Iris pigment epithelial cell (primary cell): ENCODE measurements at regions not wholly inside any gene's neighbourhood (a gene's known extent, or its start where the extent isn't known, plus 50 kb on each side); places are given as distances from the start of the nearest gene placed in this dataset.

Experiments used
- DNase-seq: peaks from one replicate; pipeline ENCODE4 v3.0.0-alpha.2; 2011; ENCODE audit warnings: low read depth

- no peak for DNase-seq
Measured at GRCh38 chr3:145936971-145937370, 224.0 kb downstream of the PLOD2 start.

DNA sequence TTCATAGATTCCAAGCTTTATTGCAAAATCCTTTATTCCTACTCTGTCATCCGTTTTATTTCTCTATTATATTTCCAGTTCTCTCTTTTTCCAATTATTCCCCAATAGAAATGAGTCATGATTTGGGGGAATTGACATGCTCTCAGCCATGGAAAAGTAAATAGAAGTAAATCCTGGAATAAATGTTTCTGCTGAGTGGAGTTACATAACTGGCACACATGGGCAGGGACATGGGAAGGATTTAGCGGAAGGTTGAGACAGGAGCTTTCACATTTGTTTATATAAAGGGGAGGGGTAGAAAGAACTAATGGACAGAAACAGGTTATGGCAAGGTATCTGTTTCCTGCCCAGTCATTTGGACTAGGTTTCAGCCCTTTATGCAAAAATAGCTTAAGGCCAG lies 221.6 kb downstream of the PLOD2 start:
- no peak for DNase-seq

DNA sequence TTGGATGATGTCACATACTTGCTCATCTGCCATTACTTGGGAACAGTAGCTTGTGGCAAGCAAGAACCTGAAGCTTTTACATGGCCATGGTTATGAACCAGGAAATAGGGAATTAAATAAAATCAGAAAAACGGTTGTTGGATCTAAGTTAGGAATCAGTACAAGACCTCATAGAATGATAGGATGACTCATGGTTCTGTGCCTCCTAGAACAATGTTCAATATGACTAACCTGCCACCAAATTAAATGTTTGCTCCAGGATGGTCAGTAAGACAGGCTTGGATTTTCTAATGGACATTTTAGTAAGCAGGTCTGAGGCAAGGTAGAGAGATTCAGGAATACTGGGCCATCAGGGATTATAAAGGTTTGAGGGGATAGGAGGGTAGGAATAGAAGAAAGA lies 218.9 kb downstream of the PLOD2 start:
- no peak for DNase-seq

- no peak for DNase-seq
Measured at GRCh38 chr3:145943952-145944351, 217.0 kb downstream of the PLOD2 start.

DNA sequence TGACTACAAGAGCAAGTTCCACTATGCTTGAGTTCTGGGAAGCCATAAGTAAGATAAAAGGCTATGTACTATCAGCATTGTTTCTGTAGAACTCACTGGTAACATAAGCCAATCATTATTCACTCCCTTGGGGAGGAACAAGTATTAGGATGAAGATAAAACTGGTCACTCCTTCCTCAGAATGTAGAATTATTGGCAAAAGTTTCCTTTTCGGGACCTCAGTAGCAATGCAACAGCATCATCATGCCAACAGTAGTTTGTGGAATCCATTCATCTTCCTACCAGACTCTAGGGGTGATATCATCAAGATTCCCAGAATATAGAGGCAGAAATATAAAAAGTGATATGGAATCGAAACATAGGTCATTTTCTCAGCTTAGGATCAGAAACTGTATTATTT lies 209.5 kb downstream of the PLOD2 start:
- no peak for DNase-seq

- peak; percentile 56 for DNase-seq
Measured at GRCh38 chr3:145952536-145952935, 208.4 kb downstream of the PLOD2 start.

DNA sequence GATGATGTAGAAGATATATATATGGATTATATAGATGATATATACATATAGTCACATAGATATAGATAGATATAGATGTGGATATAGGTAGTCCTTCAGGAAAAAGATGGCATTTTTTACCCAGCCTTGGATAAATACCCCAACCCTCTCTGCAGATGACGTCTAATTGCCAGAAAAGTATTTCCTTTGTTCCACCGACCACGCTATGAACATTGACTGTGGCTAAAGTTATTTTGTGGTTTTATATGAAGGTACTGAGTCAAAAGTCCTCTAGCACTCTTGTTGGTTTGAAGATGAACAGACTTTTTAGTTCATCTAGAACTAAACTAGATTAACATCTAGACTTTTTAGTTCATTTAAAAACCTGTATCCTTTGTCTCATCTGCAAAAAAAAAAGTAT lies 207.7 kb downstream of the PLOD2 start:
- DNase-seq: peak; percentile 28

- no peak for DNase-seq
Measured at GRCh38 chr3:145959457-145960088, 201.4 kb downstream of the PLOD2 start.

GRCh38 chr3:145963111-145963510 lies 197.9 kb downstream of the PLOD2 start:
- DNase-seq: no peak

GRCh38 chr3:145967043-145967442 lies 193.9 kb downstream of the PLOD2 start:
- DNase-seq: no peak

GRCh38 chr3:145971186-145971585 lies 189.8 kb downstream of the PLOD2 start:
- no peak for DNase-seq

GRCh38 chr3:145972851-145973250 lies 188.1 kb downstream of the PLOD2 start:
- no peak for DNase-seq

DNA sequence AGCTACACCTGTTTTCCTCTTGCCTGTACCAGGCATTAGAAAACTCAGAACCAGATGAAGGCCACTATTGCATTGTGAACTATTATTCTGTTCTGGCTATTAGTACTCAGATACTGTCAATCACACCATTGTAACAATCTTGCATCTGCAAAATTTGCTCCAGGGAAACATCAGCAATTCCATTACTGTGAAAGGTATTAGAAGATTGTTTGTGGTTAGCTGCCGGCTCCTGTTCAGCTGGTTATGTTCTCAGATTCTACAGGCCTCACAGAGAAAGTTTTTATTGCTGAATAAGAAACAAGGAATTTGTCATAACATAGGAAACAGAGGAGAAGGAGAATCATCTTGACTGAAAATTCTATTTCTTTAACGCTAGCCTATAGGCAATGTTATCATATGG lies 179.9 kb downstream of the PLOD2 start:
- peak; percentile 20 for DNase-seq

DNA sequence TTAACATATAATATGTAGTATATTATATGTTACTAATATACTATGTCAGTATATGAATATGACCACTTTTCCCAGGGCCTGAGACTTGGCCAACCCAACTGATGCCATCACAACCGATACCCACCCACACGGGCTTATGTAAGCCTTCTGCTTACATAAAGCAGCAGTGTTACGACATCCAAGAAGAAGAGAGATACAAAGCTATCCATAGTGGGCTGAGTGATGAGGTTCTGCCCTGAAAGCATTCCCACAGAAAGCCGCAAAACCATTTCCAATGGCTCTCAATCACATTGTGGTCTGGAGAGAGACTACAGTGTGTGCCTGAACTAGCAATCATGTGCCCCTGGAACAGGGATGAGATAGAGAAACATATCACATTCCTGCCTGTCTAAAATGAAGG lies 177.9 kb downstream of the PLOD2 start:
- DNase-seq: peak; percentile 3
